Activated CD4-positive, alpha-beta memory T cell treated with anti-CD3 and anti-CD28 coated beads, Interleukin-2, amount 10 ng/mL, durations not matched to agents 7 days and 5 days (primary cell): ENCODE measurements at regions not wholly inside any gene's neighbourhood (a gene's known extent, or its start where the extent isn't known, plus 50 kb on each side); places are given as distances from the start of the nearest gene placed in this dataset.

Experiments used
- CTCF ChIA-PET: fragments of 350-600 bp; sonication (Branson Sonifier 250); formaldehyde crosslinking; loops from one replicate; lab custom pipeline; 2021; ENCODE audit warnings: antibody characterized with exemption, inconsistent platforms; lab: Charles Lee
- POLR2A ChIA-PET: fragments of 350-600 bp; sonication (Branson Sonifier 250); formaldehyde crosslinking; loops from one replicate; lab custom pipeline; 2021; ENCODE audit warnings: antibody characterized with exemption; lab: Charles Lee
- DNase-seq: peaks from one replicate; pipeline ENCODE4 v3.0.0-alpha.2; 2020
- H3K27ac Mint-ChIP-seq: one replicate; pipeline ENCODE4 v1.8.0; 2021; ENCODE audit warnings: mild to moderate bottlenecking, mixed read lengths
- H3K27me3 Mint-ChIP-seq: one replicate; pipeline ENCODE4 v1.8.0; 2021; ENCODE audit warnings: mixed read lengths
- H3K36me3 Mint-ChIP-seq: one replicate; pipeline ENCODE4 v1.8.0; 2021; ENCODE audit warnings: low read depth, mixed read lengths
- H3K4me1 Mint-ChIP-seq: one replicate; pipeline ENCODE4 v1.8.0; 2021; ENCODE audit warnings: mixed read lengths
- H3K4me3 Mint-ChIP-seq: one replicate; pipeline ENCODE4 v1.8.0; 2021; ENCODE audit warnings: mild to moderate bottlenecking, mixed read lengths
- H3K9me3 Mint-ChIP-seq: one replicate; pipeline ENCODE4 v1.8.0; 2021; ENCODE audit warnings: mixed read lengths

- Mint-ChIP-seq H3K36me3 (no peaks in the 10 kb centered on the region), H3K27ac (no peak overlapping the region), H3K27me3 (no peaks in the 10 kb centered on the region), H3K4me1 (no peaks in the 10 kb centered on the region), H3K4me3 (no peak overlapping the region), H3K9me3 (peaks cover 3% of the 10 kb centered on the region)
- DNase-seq, result no peak
- CTCF ChIA-PET, result no interaction called here
- POLR2A ChIA-PET, result no interaction called here
These were observed 370.2 kb downstream of the SHANK2 start for GRCh38 chr11:70881948-70882715.

- no peak overlapping the region for H3K4me3 Mint-ChIP-seq
- peaks cover 3% of the 10 kb centered on the region for H3K9me3 Mint-ChIP-seq
- CTCF ChIA-PET, result no interaction called here
- no peaks in the 10 kb centered on the region for H3K27me3 Mint-ChIP-seq
- no peak overlapping the region for H3K27ac Mint-ChIP-seq
- no peak for DNase-seq
- POLR2A ChIA-PET, result no interaction called here
- H3K36me3 Mint-ChIP-seq, result no peaks in the 10 kb centered on the region
- no peaks in the 10 kb centered on the region for H3K4me1 Mint-ChIP-seq
These were observed 369.7 kb downstream of the SHANK2 start for GRCh38 chr11:70882716-70883085.

GRCh38 chr11:70883323-70883940 is 368.9 kb downstream of the SHANK2 start:
- H3K27me3 Mint-ChIP-seq, result no peaks in the 10 kb centered on the region
- DNase-seq, result no peak
- no peak overlapping the region for H3K27ac Mint-ChIP-seq
- no peaks in the 10 kb centered on the region for H3K36me3 Mint-ChIP-seq
- H3K4me3 Mint-ChIP-seq, result no peak overlapping the region
- CTCF ChIA-PET, result no interaction called here
- POLR2A ChIA-PET, result no interaction called here
- H3K9me3 Mint-ChIP-seq, result peaks cover 3% of the 10 kb centered on the region
- no peaks in the 10 kb centered on the region for H3K4me1 Mint-ChIP-seq

GRCh38 chr11:70883973-70884623 is 368.3 kb downstream of the SHANK2 start:
- DNase-seq, result no peak
- Mint-ChIP-seq H3K27ac (no peak overlapping the region), H3K9me3 (peaks cover 3% of the 10 kb centered on the region), H3K36me3 (no peaks in the 10 kb centered on the region), H3K4me1 (no peaks in the 10 kb centered on the region), H3K27me3 (no peaks in the 10 kb centered on the region), H3K4me3 (no peak overlapping the region)
- ChIA-PET POLR2A (no interaction called here), CTCF (no interaction called here)

GRCh38 chr11:70885281-70886231 is 366.8 kb downstream of the SHANK2 start:
- no peaks in the 10 kb centered on the region for H3K4me1 Mint-ChIP-seq
- no peaks in the 10 kb centered on the region for H3K27me3 Mint-ChIP-seq
- peaks cover 7% of the 10 kb centered on the region for H3K9me3 Mint-ChIP-seq
- H3K4me3 Mint-ChIP-seq, result no peak overlapping the region
- no peak for DNase-seq
- H3K27ac Mint-ChIP-seq, result no peak overlapping the region
- ChIA-PET POLR2A (no interaction called here), CTCF (no interaction called here)
- H3K36me3 Mint-ChIP-seq, result no peaks in the 10 kb centered on the region

- no peak overlapping the region for H3K4me3 Mint-ChIP-seq
- ChIA-PET POLR2A (no interaction called here), CTCF (no interaction called here)
- H3K4me1 Mint-ChIP-seq, result no peaks in the 10 kb centered on the region
- no peak for DNase-seq
- no peaks in the 10 kb centered on the region for H3K36me3 Mint-ChIP-seq
- no peak overlapping the region for H3K27ac Mint-ChIP-seq
- H3K27me3 Mint-ChIP-seq, result no peaks in the 10 kb centered on the region
- peaks cover 7% of the 10 kb centered on the region for H3K9me3 Mint-ChIP-seq
These were observed 366.1 kb downstream of the SHANK2 start for GRCh38 chr11:70886256-70886655.

- Mint-ChIP-seq H3K36me3 (no peaks in the 10 kb centered on the region), H3K4me3 (no peak overlapping the region), H3K27me3 (no peaks in the 10 kb centered on the region), H3K4me1 (no peaks in the 10 kb centered on the region), H3K9me3 (peaks cover 7% of the 10 kb centered on the region), H3K27ac (no peak overlapping the region)
- no peak for DNase-seq
- POLR2A ChIA-PET, result no interaction called here
- CTCF ChIA-PET, result no interaction called here
These were observed 365.5 kb downstream of the SHANK2 start for GRCh38 chr11:70886676-70887541.

- POLR2A ChIA-PET, result no interaction called here
- Mint-ChIP-seq H3K27ac (no peak overlapping the region), H3K27me3 (no peaks in the 10 kb centered on the region), H3K9me3 (peaks cover 7% of the 10 kb centered on the region), H3K36me3 (no peaks in the 10 kb centered on the region), H3K4me1 (no peaks in the 10 kb centered on the region), H3K4me3 (no peak overlapping the region)
- CTCF ChIA-PET, result no interaction called here
- no peak for DNase-seq
These were observed 364.9 kb downstream of the SHANK2 start for GRCh38 chr11:70887542-70887827.

- Mint-ChIP-seq H3K27me3 (no peaks in the 10 kb centered on the region), H3K9me3 (peaks cover 7% of the 10 kb centered on the region), H3K27ac (no peak overlapping the region), H3K4me1 (no peaks in the 10 kb centered on the region), H3K4me3 (no peak overlapping the region), H3K36me3 (no peaks in the 10 kb centered on the region)
- ChIA-PET POLR2A (no interaction called here), CTCF (no interaction called here)
- no peak for DNase-seq
These were observed 364.3 kb downstream of the SHANK2 start for GRCh38 chr11:70888061-70888460.

GRCh38 chr11:70889411-70889810 is 363.0 kb downstream of the SHANK2 start:
- POLR2A ChIA-PET, result no interaction called here
- CTCF ChIA-PET, result no interaction called here

GRCh38 chr11:70891844-70892380 is 360.5 kb downstream of the SHANK2 start:
- Mint-ChIP-seq H3K4me1 (no peaks in the 10 kb centered on the region), H3K4me3 (no peak overlapping the region), H3K9me3 (peaks cover 6% of the 10 kb centered on the region), H3K27ac (no peak overlapping the region), H3K36me3 (no peaks in the 10 kb centered on the region), H3K27me3 (no peaks in the 10 kb centered on the region)
- POLR2A ChIA-PET, result no interaction called here
- CTCF ChIA-PET, result interaction anchor here (0.5 kb wide), 1 partner anchor 473 kb away, joined by 4 read pairs; no protein-coding TSS in a partner anchor
- DNase-seq, result no peak

More at GRCh38 chr11:70889411-70889810, 363.0 kb downstream of the SHANK2 start:
- peaks cover 7% of the 10 kb centered on the region for H3K9me3 Mint-ChIP-seq
- no peaks in the 10 kb centered on the region for H3K36me3 Mint-ChIP-seq
- no peak for DNase-seq
- H3K27me3 Mint-ChIP-seq, result no peaks in the 10 kb centered on the region
- H3K4me1 Mint-ChIP-seq, result no peaks in the 10 kb centered on the region
- no peak overlapping the region for H3K4me3 Mint-ChIP-seq
- H3K27ac Mint-ChIP-seq, result no peak overlapping the region

- DNase-seq, result no peak
- H3K4me1 Mint-ChIP-seq, result no peaks in the 10 kb centered on the region
- POLR2A ChIA-PET, result no interaction called here
- H3K27ac Mint-ChIP-seq, result no peak overlapping the region
- H3K36me3 Mint-ChIP-seq, result no peaks in the 10 kb centered on the region
- no peaks in the 10 kb centered on the region for H3K27me3 Mint-ChIP-seq
- CTCF ChIA-PET, result no interaction called here
- H3K4me3 Mint-ChIP-seq, result no peak overlapping the region
- H3K9me3 Mint-ChIP-seq, result peaks cover 8% of the 10 kb centered on the region
These were observed 359.5 kb downstream of the SHANK2 start for GRCh38 chr11:70892889-70893288.
